ENCODE measurements at regions not wholly inside any gene's neighbourhood (a gene's known extent, or its start where the extent isn't known, plus 50 kb on each side); places are given as distances from the start of the nearest gene placed in this dataset.

- peaks cover 0 to 43% of the 10 kb centered on the region in 2 experiments; a peak in 3 of 4 replicates for H3K4me1 ChIP-seq (ENCODE audit: control insufficient read depth in 1 of 2, insufficient read depth in 2 of 2, low read depth in 1 of 2, low read length in 1 of 2)
- 94% methylated on average over 2 of the region's 2 CpGs for WGBS (ENCODE audit: low lambda C conversion rate)
- no peaks in the 10 kb centered on the region for H3K79me2 ChIP-seq (ENCODE audit: insufficient read depth)
Observed at GRCh38 chr9:16153741-16154140, 600.9 kb downstream of the CCDC171 start.

GRCh38 chr9:16154521-16155078, 601.8 kb downstream of the CCDC171 start:
- H2AFZ ChIP-seq (ENCODE audit: low read depth): no peak overlapping the region
- POLR2A ChIA-PET: no interaction called here
- H4K20me1 ChIP-seq (ENCODE audit: insufficient read depth): no peaks in the 10 kb centered on the region
- H3K4me1 ChIP-seq (ENCODE audit: control insufficient read depth in 1 of 2, insufficient read depth in 2 of 2, low read depth in 1 of 2, low read length in 1 of 2): peaks cover 0 to 45% of the 10 kb centered on the region in 2 experiments; a peak in 3 of 4 replicates
- no peak for DNase-seq
- no peaks in the 10 kb centered on the region for H3K27me3 ChIP-seq (ENCODE audit: insufficient read depth)
- no peak overlapping the region for H3K27ac ChIP-seq (ENCODE audit: low read depth in 2 of 2, low read length in 1 of 2)
- H3K9me3 ChIP-seq: no peaks in the 10 kb centered on the region
- H3F3A ChIP-seq (replicated peaks; ENCODE audit: insufficient read depth): no peaks in the 10 kb centered on the region
- no peak overlapping the region for H3K4me2 ChIP-seq
- 84% methylated on average over 13 of the region's 28 CpGs for WGBS (ENCODE audit: low lambda C conversion rate)
- H3K9ac ChIP-seq: no peak overlapping the region
- no peaks in the 10 kb centered on the region for H3K36me3 ChIP-seq (replicated peaks in 1 of 2; ENCODE audit: control insufficient read depth in 1 of 2, insufficient read depth in 2 of 2, low read length in 1 of 2)
- no peak for TF ChIP-seq GATA2 (CRISPR knock-in tag; IDR thresholded peaks at IDR 0.05)
- no peak for TF ChIP-seq GABPA (IDR thresholded peaks at IDR 0.05; ENCODE audit: low read depth)
- TF ChIP-seq PBX3 (IDR thresholded peaks at IDR 0.05): no peak
- TF ChIP-seq SIN3A (IDR thresholded peaks at IDR 0.05; ENCODE audit: borderline replicate concordance, low read depth, low read length): no peak
- no peak for TF ChIP-seq EZH2phosphoT487 (IDR thresholded peaks at IDR 0.05; ENCODE audit: borderline replicate concordance, low read depth)
- no peak for TF ChIP-seq RAD21 (IDR thresholded peaks at IDR 0.05; ENCODE audit: low read length)
- no peak for TF ChIP-seq MXI1 (IDR thresholded peaks at IDR 0.05; ENCODE audit: low read depth, low read length)
- TF ChIP-seq SMC3 (IDR thresholded peaks at IDR 0.05; ENCODE audit: low read depth, low read length): no peak
- TF ChIP-seq FOXM1 (IDR thresholded peaks at IDR 0.05; ENCODE audit: low read depth): no peak
- TF ChIP-seq NRF1 (IDR thresholded peaks at IDR 0.05; ENCODE audit: low read depth, low read length): no peak
- TF ChIP-seq USF2 (IDR thresholded peaks at IDR 0.05; ENCODE audit: borderline replicate concordance, low read depth, low read length): no peak
- TF ChIP-seq POLR2AphosphoS5 (IDR thresholded peaks at IDR 0.05; ENCODE audit: low read depth, low read length): no peak
- no peak for TF ChIP-seq NFIC (IDR thresholded peaks at IDR 0.05; ENCODE audit: borderline replicate concordance)
- TF ChIP-seq MAX (IDR thresholded peaks at IDR 0.05; ENCODE audit: low read depth): no peak
- CTCF ChIA-PET: interaction anchor here (0.9 to 1.4 kb wide), 3 partner anchors 42 to 281 kb away, joined by 3 read pairs; no protein-coding TSS in a partner anchor
- H3K4me3 ChIP-seq (ENCODE audit: low read depth in 2 of 2, low read length in 1 of 2): no peak overlapping the region; a peak in 1 of 4 replicates
- H3K9me2 ChIP-seq: no peaks in the 10 kb centered on the region
- H3K79me2 ChIP-seq (ENCODE audit: insufficient read depth): no peaks in the 10 kb centered on the region

More at GRCh38 chr9:16153741-16154140, 600.9 kb downstream of the CCDC171 start:
- H3K9me2 ChIP-seq: no peaks in the 10 kb centered on the region
- H3K4me2 ChIP-seq: no peak overlapping the region
- no peaks in the 10 kb centered on the region for H4K20me1 ChIP-seq (ENCODE audit: insufficient read depth)
- no peak overlapping the region for H3K9ac ChIP-seq
- no peaks in the 10 kb centered on the region for H3K36me3 ChIP-seq (replicated peaks in 1 of 2; ENCODE audit: control insufficient read depth in 1 of 2, insufficient read depth in 2 of 2, low read length in 1 of 2)
- TF ChIP-seq TEAD4 (IDR thresholded peaks at IDR 0.05; ENCODE audit: borderline replicate concordance, insufficient read depth): no peak
- TF ChIP-seq NFIC (IDR thresholded peaks at IDR 0.05; ENCODE audit: borderline replicate concordance): no peak
- TF ChIP-seq GATA2 (CRISPR knock-in tag; IDR thresholded peaks at IDR 0.05): no peak
- TF ChIP-seq RXRA (IDR thresholded peaks at IDR 0.05; ENCODE audit: borderline replicate concordance, low read depth): no peak
- no peak for TF ChIP-seq FOXJ3 (CRISPR knock-in tag; IDR thresholded peaks at IDR 0.05)
- no peak for TF ChIP-seq TAF1 (IDR thresholded peaks at IDR 0.05; ENCODE audit: borderline replicate concordance, low read depth, low read length)
- H2AFZ ChIP-seq (ENCODE audit: low read depth): no peak overlapping the region
- no peak overlapping the region for H3K4me3 ChIP-seq (ENCODE audit: low read depth in 2 of 2, low read length in 1 of 2)
- ChIA-PET CTCF (interaction anchor here (1.4 kb wide), 1 partner anchor 43 kb away, joined by 3 read pairs; no protein-coding TSS in a partner anchor), POLR2A (no interaction called here)
- H3K27ac ChIP-seq (ENCODE audit: low read depth in 2 of 2, low read length in 1 of 2): no peak overlapping the region
- no peaks in the 10 kb centered on the region for H3K9me3 ChIP-seq
- H3K27me3 ChIP-seq (ENCODE audit: insufficient read depth): no peaks in the 10 kb centered on the region
- H3F3A ChIP-seq (replicated peaks; ENCODE audit: insufficient read depth): no peaks in the 10 kb centered on the region
- DNase-seq: no peak

Data from SK-N-SH (cell line).